ENCODE measurements at regions not wholly inside any gene's neighbourhood (a gene's known extent, or its start where the extent isn't known, plus 50 kb on each side); places are given as distances from the start of the nearest gene placed in this dataset.
"Not testable (repeated sequence)": the region's sequence is repeated elsewhere in the genome, so short reads cannot be mapped to it uniquely, and the experiment has no call there.

DNA sequence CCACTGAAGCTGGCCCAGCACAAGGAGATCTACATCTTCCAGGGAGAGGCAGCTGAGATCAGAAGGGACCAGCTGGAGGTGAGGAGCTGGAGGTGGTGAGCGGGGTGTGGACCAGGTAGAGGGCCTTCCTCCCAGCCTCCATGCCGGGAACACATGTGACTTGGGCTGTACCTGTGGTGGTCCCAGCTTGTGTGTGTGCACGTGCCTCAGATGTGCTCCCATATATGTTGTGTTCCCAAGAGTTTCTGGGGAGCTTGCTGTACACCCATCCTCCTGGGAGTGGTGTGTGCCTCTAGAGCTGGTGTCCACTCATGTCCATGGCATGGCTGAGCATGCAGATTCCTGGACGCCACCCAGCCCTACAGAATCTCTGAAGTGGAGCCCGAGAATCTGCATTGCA is 183.7 kb upstream of the AKAP13 start:
- not testable (repeated sequence) for DNase-seq (ENCODE audit: low read depth in 2 of 2)

DNA sequence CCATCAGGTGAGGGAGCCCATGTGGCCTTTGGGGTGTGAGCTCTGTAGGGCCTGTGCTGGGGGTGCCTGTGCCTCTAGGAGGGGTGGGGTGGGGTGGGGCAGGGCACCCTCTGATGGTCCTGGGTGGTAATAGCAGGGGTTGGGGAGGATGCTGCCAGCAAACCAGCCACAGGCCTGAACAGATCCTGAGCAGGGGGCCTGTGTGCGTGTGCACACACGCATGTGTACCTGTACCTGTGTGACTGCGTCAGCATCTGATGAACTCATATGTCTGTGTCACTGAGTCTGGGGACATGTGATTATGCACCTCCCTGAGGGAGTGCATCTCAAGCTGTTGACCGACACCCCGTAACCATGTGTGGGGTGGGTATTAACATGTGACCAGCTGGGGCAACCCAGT is 182.8 kb upstream of the AKAP13 start:
- not testable (repeated sequence) for DNase-seq (ENCODE audit: low read depth in 2 of 2)

DNA sequence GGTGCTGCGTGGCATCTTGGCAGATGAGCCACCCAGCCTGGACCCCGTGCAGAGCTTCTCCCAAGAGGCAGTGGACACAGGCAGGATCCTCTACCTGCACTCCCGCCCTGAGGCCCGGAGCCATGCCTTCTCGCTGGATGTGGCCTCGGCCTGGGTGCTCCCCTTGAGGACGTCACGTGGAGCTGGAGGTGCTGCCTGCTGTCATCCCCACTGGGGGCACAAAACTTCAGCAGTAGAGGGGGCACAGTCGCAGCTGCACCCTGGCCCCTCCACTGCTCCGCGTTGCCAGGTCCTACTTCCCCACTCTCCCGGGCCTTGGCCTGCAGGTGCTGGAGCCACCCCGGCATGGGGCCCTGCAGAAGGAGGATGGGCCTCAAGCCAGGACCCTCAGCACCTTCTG is 182.0 kb upstream of the AKAP13 start:
- not testable (repeated sequence) for DNase-seq (ENCODE audit: low read depth in 2 of 2)

DNA sequence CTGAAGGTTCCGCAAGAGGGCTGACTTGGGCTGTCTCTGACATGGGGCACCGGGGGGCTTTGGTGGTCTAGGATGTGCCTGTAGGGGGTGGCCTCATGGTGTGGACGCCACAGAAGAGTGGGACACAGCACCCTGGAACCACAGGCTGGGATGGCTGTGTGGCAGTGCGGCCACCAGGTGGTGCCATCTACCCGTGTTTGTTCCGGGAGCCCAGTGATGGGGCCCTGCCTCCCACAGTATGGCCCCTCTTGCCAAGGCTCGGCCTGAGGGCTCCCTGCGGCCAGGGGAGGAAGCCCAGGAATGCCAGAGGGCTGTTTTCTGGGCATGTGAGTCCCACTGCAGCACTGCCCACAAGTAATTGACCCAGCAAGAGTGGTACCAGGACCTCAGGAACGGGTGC is 180.2 kb upstream of the AKAP13 start:
- not testable (repeated sequence) for DNase-seq (ENCODE audit: low read depth in 2 of 2)

DNA sequence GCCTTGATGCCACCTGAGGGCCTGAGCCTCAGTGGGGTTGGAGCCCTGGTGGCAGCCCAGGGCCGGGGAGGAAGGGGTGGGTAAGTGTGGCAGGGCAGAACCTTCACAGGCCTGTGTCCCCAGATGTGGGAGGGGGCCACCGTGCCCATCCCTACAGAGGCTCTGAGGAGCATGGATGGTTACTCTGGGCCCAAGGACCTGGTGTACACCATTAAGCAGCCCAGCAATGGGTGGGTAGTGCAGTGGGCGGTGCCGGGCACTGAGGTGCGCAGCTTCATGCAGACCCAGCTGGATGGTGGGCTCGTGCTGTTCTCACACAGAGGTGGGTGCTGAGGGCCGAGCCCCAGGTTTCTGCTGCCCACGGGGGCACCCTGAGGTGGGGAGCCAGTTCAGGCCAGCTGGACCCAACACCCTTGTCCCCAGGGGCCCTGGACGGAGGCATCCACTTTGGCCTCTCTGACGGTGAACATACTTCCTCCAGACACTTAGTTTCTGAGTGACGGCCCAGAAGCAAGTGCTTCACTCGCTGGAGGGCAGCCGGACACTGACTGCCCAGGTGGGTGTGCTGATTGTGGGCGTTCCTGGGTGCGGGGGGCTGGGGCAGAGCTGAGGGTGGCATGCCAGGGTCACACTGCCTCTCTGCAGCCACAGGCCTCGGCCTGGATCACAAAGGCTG is 179.1 kb upstream of the AKAP13 start:
- DNase-seq (ENCODE audit: low read depth in 2 of 2) = not testable (repeated sequence)

DNA sequence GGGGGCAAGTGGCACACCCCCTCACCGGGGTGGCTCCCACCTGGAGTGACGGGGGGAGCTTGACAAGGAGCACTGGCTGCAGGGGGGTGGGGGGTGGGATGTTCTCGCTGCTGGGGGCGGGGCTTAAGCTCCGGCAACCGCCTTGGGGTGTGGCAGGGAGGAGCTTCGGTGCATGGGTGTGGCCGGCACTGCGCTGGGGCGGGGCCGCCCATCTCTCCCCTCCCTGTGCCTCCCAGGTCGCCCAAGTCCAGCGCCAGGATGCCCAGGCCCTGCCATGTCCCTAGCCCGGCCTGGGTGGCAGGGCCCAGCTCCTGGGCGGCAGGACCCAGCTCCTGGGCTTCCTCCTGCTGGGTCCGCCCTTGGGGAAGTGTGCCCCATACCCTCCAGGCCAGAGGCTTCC is 175.9 kb upstream of the AKAP13 start:
- DNase-seq (ENCODE audit: low read depth in 2 of 2) = not testable (repeated sequence)

DNA sequence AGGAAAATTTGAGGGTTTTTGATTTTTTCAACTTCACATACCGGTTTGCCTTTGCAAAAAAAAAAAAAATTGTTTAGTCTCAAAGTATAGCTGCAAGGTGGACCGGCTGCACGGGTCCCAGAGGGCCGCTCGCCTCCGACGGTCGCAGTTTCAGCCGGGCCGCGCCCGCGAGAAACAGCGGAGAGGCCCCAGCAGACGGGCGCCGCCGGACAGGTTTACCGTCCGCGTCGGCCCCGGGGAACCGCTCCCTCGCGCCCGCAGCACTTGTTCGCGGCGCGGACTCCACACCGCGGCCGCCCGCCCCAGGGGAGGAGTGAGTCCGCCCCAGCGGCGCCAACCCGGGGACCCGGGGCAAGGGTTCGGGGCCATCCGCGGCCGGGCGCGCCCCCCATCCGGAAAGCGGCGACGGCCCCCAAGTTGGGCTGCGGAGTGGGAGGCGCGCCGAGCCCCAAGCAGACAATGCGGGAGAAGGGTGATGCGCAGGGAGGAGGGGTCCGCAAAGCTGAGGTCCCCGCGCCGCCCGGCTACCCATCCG is 146.5 kb upstream of the AKAP13 start:
- DNase-seq (ENCODE audit: low read depth in 2 of 2) = not testable (repeated sequence)

DNA sequence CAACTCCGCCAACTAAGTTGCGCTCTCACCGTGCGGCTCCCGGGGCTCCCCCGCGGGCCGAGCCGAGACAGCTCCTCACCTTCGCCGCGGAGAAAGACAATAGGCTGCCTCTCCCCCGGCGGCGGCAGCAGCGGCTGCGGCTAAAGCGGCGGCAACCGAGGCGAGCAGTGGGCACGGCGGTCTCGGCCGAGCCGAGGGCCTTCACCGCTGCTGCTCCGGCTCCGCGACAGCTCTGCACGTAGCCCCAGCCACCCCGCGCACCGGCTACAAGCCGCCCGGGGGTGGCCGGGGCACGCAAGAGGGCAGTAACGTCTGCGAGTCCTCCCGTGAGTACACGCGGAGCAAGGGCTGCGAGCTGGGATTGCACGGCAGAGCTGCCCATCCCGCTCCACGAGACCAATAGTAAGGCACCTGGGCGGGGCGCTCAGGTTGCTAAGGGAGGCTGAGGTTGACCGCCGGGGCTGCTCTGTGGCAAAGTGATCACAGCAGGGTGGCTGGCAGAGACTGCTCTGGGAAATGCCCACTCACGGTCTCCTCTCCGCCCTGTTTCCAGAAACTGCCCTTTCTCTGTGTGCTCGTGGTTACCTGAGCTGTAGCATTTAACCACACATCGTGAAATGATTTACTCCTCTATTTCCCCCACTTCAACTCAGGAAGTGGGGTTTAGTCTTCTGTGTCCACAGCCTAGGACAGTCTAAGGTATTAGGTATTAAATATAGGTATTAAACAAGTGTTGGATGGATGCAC is 145.8 kb upstream of the AKAP13 start:
- DNase-seq (ENCODE audit: low read depth in 2 of 2) = not testable (repeated sequence)

DNA sequence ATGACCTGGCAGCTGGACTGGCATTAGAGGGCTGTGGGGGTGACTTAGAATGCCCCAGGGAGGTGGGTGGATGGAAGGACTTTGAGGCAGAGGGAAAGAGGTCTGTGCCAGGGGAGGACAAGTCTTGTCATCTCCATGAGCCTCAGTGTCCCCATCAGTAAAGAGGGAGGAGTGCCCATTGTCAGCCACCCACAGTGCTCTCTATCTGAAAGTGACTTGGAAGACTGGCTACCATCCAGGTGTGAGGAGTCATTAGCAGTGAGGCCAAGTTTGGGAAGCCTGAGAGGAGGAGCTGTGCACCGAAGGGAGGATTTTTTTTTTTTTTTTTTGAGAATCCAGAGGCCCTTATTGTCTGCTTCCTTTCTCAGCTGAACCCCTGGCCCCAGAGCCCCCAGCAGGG is 136.3 kb upstream of the AKAP13 start:
- DNase-seq (ENCODE audit: low read depth in 2 of 2) = not testable (repeated sequence)

DNA sequence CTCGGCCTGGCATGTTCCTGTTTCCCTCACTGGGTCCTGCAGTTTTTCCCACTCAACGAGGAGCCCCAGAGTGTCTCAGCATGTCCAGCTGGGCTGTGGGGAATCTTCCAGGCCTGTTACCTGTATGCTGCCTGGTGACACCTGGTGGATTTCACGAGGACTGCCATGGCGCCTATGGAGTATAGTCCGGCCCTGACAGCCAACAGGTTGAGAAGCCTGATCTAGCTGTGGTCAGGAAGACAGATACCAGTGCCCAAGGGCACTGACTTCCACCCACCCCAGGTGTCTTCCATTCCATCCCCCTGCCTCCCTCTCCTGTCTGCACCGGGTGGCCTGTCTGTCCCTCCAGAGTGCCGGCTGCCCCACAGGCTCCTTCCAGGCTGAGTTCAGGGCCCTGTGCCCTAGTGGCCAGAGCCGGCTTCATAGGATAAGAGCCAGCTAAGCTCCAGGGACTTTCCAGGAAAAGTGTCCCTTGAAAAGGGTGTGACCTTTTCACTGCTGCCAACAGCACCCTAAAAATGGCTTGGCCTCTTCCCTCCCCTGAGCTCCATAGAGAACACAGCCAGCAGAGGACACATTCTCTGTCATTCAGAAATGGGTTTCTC is 129.4 kb upstream of the AKAP13 start:
- DNase-seq (ENCODE audit: low read depth in 2 of 2) = peak in 1 of 2 donors; percentile 6

DNA sequence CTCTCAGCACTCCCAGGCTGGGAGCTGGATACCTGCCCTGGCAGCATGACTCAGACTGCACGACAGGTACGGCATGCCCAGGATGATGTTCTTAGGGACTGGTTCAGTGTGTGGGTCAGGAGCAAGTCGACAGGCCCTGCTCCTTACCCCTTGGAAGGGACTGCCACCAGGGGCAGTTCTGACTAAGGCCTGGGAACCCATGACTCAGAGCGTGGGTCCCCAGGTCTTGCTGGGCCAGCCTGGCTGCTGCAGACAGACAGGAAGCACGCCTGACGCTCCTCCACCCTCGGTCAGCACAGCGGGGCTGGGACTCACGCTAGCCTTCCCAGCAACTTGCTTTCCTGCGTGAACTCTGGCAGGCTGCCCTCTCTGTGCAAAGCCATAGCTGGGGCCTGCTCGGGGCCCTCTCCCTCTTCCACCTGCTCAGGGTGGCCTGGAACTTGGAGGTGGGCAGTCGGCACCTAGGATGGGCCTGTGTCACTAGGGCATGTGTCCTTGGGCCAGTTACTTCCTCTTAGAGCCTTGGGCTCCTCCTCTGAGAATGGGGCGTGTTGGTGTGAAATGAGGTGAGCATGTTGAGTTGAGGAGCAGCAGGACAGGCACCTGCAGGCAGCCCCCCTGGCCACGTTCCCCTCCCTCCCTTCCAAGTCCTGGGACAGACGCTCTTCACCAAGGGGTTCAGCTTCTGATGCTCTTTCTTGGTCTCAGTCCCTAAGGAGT is 127.0 kb upstream of the AKAP13 start:
- peak in 1 of 2 donors; percentile 19 for DNase-seq (ENCODE audit: low read depth in 2 of 2)

DNA sequence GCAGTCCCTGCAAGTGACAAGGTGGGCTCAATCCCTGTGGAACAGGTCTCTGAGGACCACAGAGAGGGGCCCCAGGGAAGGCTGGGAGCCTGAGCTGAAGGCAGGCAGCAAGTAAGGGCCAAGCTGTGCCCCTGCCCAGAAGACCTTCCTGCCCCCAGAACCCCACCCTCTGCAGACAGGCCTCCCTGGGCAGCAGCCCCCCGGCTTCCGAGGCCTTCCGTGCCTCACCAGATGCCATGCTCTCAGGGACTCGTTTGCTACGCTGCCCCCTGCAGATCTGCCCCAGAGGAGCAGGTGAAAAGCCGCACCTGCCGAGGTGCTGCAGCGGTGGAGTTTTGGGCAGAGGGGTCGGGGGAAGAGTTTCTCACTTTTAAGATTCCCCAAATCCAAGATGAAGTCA is 125.4 kb upstream of the AKAP13 start:
- not testable (repeated sequence) for DNase-seq (ENCODE audit: low read depth in 2 of 2)

DNA sequence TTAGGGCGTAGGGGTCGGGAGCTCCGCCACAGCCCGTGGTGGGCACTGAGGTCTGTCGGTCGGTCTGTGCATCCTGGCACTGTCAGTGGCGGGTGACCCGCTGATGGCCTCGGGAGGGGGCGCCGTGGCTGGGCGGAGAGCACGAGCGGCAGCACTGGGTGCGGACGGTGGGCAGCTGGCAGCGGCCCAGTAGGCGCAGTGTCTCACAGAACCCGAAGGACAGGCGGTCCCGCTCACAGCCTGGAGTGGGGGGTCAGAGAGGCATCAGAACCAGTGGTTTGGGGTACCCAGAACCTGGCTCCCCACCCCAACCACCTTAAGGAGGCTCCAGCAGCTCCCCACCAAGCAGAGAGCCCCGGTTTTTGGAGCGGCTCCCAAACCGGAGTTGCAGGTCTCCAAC is 124.9 kb upstream of the AKAP13 start:
- not testable (repeated sequence) for DNase-seq (ENCODE audit: low read depth in 2 of 2)

DNA sequence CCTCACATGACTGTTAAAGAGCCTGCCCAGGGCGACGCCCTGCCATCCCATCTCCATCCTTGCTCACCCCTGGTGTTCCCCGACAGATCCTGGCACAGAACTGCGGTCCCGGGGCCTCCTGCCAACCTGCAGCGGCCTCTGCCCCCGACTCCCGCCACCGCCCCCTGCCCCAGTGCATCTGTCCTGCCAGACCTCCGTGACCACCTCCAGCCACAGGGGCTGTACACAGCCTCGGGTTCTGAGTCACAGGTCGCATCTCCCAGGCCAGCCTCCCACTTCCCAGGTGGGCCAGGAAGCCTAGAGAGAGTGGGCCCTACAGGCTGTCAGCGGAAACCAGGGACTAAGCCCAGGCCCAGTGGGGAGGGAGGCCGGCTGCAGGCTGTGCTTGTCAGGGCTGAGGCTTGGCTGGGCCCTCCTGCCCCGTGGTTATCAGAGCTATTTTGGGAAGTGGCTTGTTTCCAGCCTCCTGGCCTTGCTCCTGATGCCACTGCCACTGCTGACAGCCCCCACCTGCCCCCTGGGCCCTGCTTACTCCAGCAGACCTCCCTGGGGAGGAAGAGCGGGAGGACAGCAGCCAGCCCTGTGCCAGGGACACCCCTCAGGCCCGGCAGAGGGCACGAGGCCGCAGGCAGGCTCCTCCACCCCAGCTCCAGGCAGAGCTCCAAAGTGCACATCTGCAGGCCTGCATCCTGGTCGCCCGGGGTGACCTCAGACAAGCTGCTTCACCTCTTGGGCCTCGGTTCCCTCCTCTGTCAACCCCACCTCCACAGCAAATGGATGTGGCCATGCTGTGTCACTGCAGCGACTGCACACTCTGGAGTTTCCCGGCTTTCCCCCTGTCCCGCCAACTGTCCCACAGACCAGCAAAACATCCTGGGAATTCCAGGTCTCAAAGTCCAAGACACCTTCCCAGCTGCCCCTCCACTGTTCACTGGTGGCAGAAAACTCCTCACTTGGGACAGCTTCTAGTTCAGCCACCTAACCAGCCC is 124.1 kb upstream of the AKAP13 start:
- not testable (repeated sequence) for DNase-seq (ENCODE audit: low read depth in 2 of 2)

DNA sequence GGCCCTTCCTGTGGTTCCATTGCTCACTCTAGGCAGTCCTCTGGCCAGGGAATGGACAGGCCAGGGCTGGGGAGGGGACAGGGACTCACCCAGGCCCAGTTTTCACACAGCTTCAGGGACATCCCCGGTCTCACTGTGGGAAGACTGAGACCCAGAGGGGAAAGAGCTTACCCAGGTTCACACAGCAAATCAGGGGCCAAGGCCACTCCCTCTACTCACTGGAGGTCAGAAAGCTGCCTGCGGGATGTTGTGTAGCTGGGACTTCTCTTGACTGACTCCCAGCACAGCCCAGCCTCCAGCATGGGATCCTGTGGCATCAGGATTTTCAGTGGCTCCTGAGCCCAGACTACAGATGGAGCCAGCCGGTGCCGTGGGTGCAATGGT is 122.3 kb upstream of the AKAP13 start:
- DNase-seq (ENCODE audit: low read depth in 2 of 2) = not testable (repeated sequence)

DNA sequence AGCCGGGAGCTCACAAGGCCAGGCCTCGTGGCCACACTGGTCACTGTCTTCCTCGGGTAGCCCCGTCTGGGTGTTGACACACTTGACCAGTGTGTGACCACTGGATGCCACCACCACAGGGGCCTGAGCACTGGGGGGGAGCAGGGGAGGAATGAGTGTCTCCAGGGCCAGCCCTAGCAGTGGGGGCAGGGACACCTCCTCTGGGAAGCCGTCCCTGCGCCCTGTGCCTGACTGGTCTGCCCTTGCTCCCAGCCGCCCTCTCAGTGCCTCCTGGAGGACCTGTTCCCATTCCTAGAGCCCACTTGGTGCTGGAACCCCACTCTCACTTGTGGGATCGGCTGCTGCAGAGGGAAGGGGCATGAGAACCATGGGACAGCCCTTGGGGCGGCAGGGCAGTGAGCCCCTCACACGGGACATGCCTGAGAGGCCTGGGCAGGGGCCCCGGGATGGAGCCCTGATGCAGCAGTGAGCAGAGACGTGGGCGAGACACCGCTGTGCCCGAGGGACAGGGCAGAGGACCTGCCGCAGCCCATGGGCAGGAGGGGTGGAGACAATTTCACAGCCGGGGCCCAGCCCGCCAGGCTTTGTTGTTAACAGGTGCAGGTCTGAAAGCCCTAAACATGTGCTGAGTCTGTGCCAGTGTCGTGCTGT is 121.7 kb upstream of the AKAP13 start:
- DNase-seq (ENCODE audit: low read depth in 2 of 2) = not testable (repeated sequence)

DNA sequence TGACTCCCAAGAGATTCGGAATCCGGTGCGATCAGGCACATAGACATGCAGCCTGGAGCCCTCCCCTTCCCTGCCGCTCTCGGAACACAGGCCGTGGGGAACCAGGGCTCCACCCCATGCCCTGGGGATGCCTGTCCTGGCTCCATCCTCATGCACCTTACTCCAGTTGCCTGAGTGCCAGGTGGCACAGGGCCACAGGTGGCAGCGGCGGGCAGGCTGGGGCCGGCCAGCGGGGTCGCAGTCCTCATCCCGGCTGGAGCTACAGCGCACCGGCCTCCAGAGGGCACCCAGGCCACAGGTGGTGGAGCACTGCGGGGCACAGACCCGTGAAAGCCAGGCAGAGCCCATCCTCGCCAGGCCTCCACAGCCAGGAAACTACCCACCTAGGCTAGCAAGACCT is 119.9 kb upstream of the AKAP13 start:
- not testable (repeated sequence) for DNase-seq (ENCODE audit: low read depth in 2 of 2)

DNA sequence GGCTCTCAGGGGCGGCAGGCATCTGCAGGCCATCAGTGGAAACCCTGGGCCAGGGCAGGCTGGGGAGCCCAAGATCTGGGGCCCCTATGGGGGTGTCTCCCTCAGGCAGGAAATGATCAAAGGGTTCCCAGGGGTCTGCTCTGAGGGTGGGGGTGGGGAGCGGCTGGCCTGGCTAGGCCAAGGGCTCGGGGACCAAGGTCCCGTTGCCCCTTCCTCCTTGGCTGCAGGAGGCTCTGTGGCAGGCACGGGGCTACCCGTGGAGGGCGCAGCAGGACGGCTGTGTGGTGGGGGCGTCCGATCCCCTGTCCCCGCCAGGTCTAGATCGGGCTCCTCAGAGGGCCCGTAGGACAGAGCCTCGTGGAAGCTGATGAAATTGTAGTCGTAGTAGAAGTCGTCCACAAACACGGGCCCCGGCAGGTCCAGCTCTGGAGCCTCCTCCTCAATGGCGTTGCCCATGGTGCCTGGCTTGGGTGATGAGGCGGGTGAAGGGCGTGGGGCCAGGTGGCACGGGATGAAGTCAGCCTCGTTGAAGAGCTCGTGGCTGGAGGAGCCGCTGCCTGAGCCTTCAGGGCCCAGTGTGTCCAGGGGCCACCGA is 117.8 kb upstream of the AKAP13 start:
- not testable (repeated sequence) for DNase-seq (ENCODE audit: low read depth in 2 of 2)

DNA sequence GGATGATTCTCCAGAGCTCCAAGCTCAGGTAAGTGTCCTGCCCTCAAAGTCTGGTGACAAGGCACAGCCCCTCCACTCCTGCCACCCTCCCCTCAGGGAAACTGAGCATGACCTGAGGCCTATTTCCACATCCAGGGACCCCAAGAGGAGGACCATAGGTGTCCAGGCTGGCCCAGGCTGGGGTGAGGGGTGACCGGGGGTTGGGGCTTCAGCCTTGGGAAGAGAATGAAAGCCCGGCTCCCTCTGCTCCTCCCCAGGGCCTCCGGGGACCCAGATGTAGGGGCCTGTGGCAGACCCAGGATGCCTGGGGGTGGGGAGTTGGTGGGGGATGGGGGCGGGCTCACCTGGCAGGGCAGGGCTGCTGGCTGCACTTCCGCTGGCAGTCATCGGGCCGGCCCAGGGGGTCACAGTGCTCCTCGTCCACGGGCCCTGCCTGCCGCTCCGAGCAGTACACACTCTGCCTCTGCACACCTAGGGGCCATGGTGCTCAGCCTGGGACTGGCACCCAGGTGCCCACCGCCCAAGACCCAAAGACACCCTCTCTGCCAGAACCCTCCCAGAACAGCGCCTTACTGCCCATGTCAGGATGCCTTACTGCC is 116.5 kb upstream of the AKAP13 start:
- not testable (repeated sequence) for DNase-seq (ENCODE audit: low read depth in 2 of 2)

Measured in dermis microvascular lymphatic vessel endothelial cell (primary cell).